HepG2 (cell line): ENCODE measurements at regions not wholly inside any gene's neighbourhood (a gene's known extent, or its start where the extent isn't known, plus 50 kb on each side); places are given as distances from the start of the nearest gene placed in this dataset.

Experiments
- ATAC-seq: fragments of 200-7000 bp; cut with Tn5 transposase; 3 replicates; pipeline ENCODE4 v1.9.1; 2020; ENCODE audit warnings: mild to moderate bottlenecking, moderate library complexity
- BruUV-seq: library from RNA; stranded (reverse); fragments of 400-500 nt; replicated peaks from 2 replicates; lab custom pipeline; 2021; lab: Mats Ljungman, UMichigan
- CTCF ChIA-PET: fragments of 300-600 bp; formaldehyde crosslinking; extraction: SDS; loops from one replicate; lab custom pipeline; 2021; ENCODE audit warnings: low total read pairs, inconsistent platforms, low intra/inter-chr PET ratio; lab: Yijun Ruan, JAX
- POLR2A ChIA-PET: fragments of 350-600 bp; sonication (Branson Sonifier 250); formaldehyde crosslinking; loops from one replicate; lab custom pipeline; 2020; ENCODE audit warnings: antibody characterized with exemption, inconsistent platforms; lab: Yijun Ruan, JAX
- DNase-seq: peaks from one replicate; pipeline ENCODE4 v3.0.0-alpha.2; 2015; ENCODE audit warnings: low spot score
- FAIRE-seq: peaks from 3 replicates; lab custom pipeline; 2011; peaks lifted over from hg19 to GRCh38; lab: Jason Lieb, UNC
- H2AFZ ChIP-seq: one replicate; pipeline ENCODE4 v1.6.1; 2011; ENCODE audit warnings: low read length, inconsistent platforms
- H3K27ac ChIP-seq: fragments of 300-600 bp; 3 replicates; pipeline ENCODE4 v1.8.0; 2011; ENCODE audit warnings: mixed run types, mild to moderate bottlenecking, mixed read lengths, low read length, inconsistent platforms; ENCODE audit not compliant: insufficient read depth; ENCODE audit errors: extremely low read length
- H3K27me3 ChIP-seq, 2 experiments: fragments of 200-600 bp in 1 of 2; 2 replicates in 1 of 2; 3 replicates in 1 of 2; pipeline versions ENCODE4 v1.6.0 to v1.8.0; 2011; ENCODE audit warnings: low read length in 2 of 2, mild to moderate bottlenecking in 2 of 2, moderate library complexity in 2 of 2, inconsistent platforms in 1 of 2; ENCODE audit not compliant: insufficient read depth in 2 of 2, control insufficient read depth in 1 of 2
- H3K36me3 ChIP-seq, 2 experiments: fragments of 200-600 bp in 1 of 2; replicated peaks in 1 of 2; 2 replicates in 1 of 2; 3 replicates in 1 of 2; pipeline versions ENCODE4 v1.5.1 to v1.8.0; 2011; ENCODE audit warnings: low read length in 2 of 2, inconsistent platforms in 1 of 2; ENCODE audit not compliant: insufficient read depth in 2 of 2, control insufficient read depth in 1 of 2
- H3K4me1 ChIP-seq: 2 replicates; pipeline ENCODE4 v1.5.1; 2012; ENCODE audit warnings: low read length, inconsistent platforms; ENCODE audit not compliant: insufficient read depth
- H3K4me2 ChIP-seq: 2 replicates; pipeline ENCODE4 v1.6.0; 2011; ENCODE audit warnings: low read depth, low read length, inconsistent platforms
- H3K4me3 ChIP-seq, 3 experiments: fragments of 200-600 bp in 1 of 3; sonication (generic), shearing (Covaris generic) in 1 of 3; replicated peaks in 1 of 3; 2 replicates each; pipeline ENCODE4 v1.5.1; 2011 to 2016; ENCODE audit warnings: low read length in 3 of 3, inconsistent platforms in 2 of 3, low read depth in 2 of 3, mild to moderate bottlenecking in 2 of 3, control low read depth in 1 of 3, mixed read lengths in 1 of 3; ENCODE audit not compliant: insufficient read depth in 1 of 3
- H3K79me2 ChIP-seq: one replicate; pipeline ENCODE4 v1.6.1; 2011; ENCODE audit warnings: low read length, inconsistent platforms; ENCODE audit not compliant: insufficient read depth
- H3K9ac ChIP-seq: 2 replicates; pipeline ENCODE4 v1.6.0; 2011; ENCODE audit warnings: mild to moderate bottlenecking, low read depth, low read length, inconsistent platforms; ENCODE audit not compliant: insufficient read depth
- H3K9me3 ChIP-seq: 2 replicates; pipeline ENCODE4 v1.5.1; 2012; ENCODE audit warnings: mild to moderate bottlenecking, low read length
- H4K20me1 ChIP-seq: 2 replicates; pipeline ENCODE4 v1.6.0; 2011; ENCODE audit warnings: inconsistent platforms, mild to moderate bottlenecking, low read length, moderate library complexity; ENCODE audit not compliant: insufficient read depth
- CEBPB ChIP-seq: IDR thresholded peaks from 2 replicates; pipeline ENCODE4 v1.6.1; 2011; ENCODE audit warnings: low read depth, low read length, improper control_type of control experiment, borderline replicate concordance
- HOXA9 ChIP-seq: sonication (generic); formaldehyde crosslinking; IDR thresholded peaks from 2 replicates; pipeline ENCODE4 v1.8.1; 2022; ENCODE audit warnings: missing genetic modification reagents, mild to moderate bottlenecking, moderate library complexity, borderline replicate concordance
- ISL2 ChIP-seq: sonication (generic); formaldehyde crosslinking; IDR thresholded peaks from 2 replicates; pipeline ENCODE4 v1.5.0; 2020; ENCODE audit warnings: missing genetic modification reagents
- JUND ChIP-seq: sonication (generic); formaldehyde crosslinking; IDR thresholded peaks from 2 replicates; pipeline ENCODE4 v1.8.0; 2022; ENCODE audit warnings: mild to moderate bottlenecking, missing genetic modification reagents
- KDM1A ChIP-seq: IDR thresholded peaks from 2 replicates; pipeline ENCODE4 v1.6.1; 2016; ENCODE audit warnings: missing compliant biosample characterization
- MLLT10 ChIP-seq: sonication (generic); formaldehyde crosslinking; IDR thresholded peaks from 2 replicates; pipeline ENCODE4 v1.4.0; 2020; ENCODE audit warnings: missing genetic modification reagents
- MZF1 ChIP-seq: sonication (generic); formaldehyde crosslinking; IDR thresholded peaks from 2 replicates; pipeline ENCODE4 v1.8.1; 2023; ENCODE audit warnings: mild to moderate bottlenecking, missing genetic modification reagents, borderline replicate concordance
- RCOR2 ChIP-seq: IDR thresholded peaks from 2 replicates; pipeline ENCODE4 v1.6.1; 2016; ENCODE audit warnings: missing biosample characterization, missing genetic modification reagents
- SMARCC2 ChIP-seq: fragments of 450-650 bp; IDR thresholded peaks from 2 replicates; pipeline ENCODE4 v1.6.1; 2017; ENCODE audit warnings: antibody characterized with exemption, mild to moderate bottlenecking
- SP5 ChIP-seq: IDR thresholded peaks from 2 replicates; pipeline ENCODE4 v1.6.1; 2016; ENCODE audit warnings: low read depth, borderline replicate concordance
- ZIK1 ChIP-seq: sonication (generic); formaldehyde crosslinking; IDR thresholded peaks from 2 replicates; pipeline ENCODE4 v1.5.0; 2020; ENCODE audit warnings: mild to moderate bottlenecking, low read depth, missing genetic modification reagents, borderline replicate concordance
- ZMYM3 ChIP-seq: sonication (generic); formaldehyde crosslinking; IDR thresholded peaks from 2 replicates; pipeline ENCODE4 v1.5.1; 2020; ENCODE audit warnings: mild to moderate bottlenecking, missing genetic modification reagents
- ZNF18 ChIP-seq: sonication (generic); formaldehyde crosslinking; IDR thresholded peaks from 2 replicates; pipeline ENCODE4 v1.8.0; 2022; ENCODE audit warnings: mild to moderate bottlenecking, missing genetic modification reagents; ENCODE audit not compliant: insufficient replicate concordance
- ZNF232 ChIP-seq: sonication (generic); formaldehyde crosslinking; IDR thresholded peaks from 2 replicates; pipeline ENCODE4 v1.4.0; 2020; ENCODE audit warnings: missing genetic modification reagents, borderline replicate concordance
- ZNF274 ChIP-seq: sonication (generic); formaldehyde crosslinking; IDR thresholded peaks from 2 replicates; pipeline ENCODE4 v1.5.1; 2020; ENCODE audit warnings: mild to moderate bottlenecking, missing genetic modification reagents
- ZNF441 ChIP-seq: sonication (generic); formaldehyde crosslinking; IDR thresholded peaks from 2 replicates; pipeline ENCODE4 v1.7.0; 2021; ENCODE audit warnings: missing genetic modification reagents, borderline replicate concordance
- ZNF552 ChIP-seq: sonication (generic); formaldehyde crosslinking; IDR thresholded peaks from 2 replicates; pipeline ENCODE4 v1.9.0; 2022; ENCODE audit warnings: missing genetic modification reagents, mild to moderate bottlenecking, borderline replicate concordance
- ZNF616 ChIP-seq: sonication (generic); formaldehyde crosslinking; IDR thresholded peaks from 2 replicates; pipeline ENCODE4 v1.5.0; 2020; ENCODE audit warnings: low read depth, mild to moderate bottlenecking, missing genetic modification reagents
- ZNF629 ChIP-seq: sonication (generic); formaldehyde crosslinking; conservative IDR thresholded peaks from 2 replicates; pipeline ENCODE4 v1.5.0; 2020; ENCODE audit warnings: missing genetic modification reagents
- ZNF737 ChIP-seq: sonication (generic); formaldehyde crosslinking; IDR thresholded peaks from 2 replicates; pipeline ENCODE4 v1.5.0; 2020; ENCODE audit warnings: missing genetic modification reagents, mild to moderate bottlenecking, borderline replicate concordance
- ZNF768 ChIP-seq: sonication (generic); formaldehyde crosslinking; IDR thresholded peaks from 2 replicates; pipeline ENCODE4 v1.4.0; 2020; ENCODE audit warnings: missing genetic modification reagents
- WGBS: methylation state at CpG from one replicate; pipeline ENCODE4 v1.1.6; 2017; ENCODE audit warnings: low lambda C conversion rate; 5-methylcytosine and 5-hydroxymethylcytosine counted together
- in situ Hi-C: cut with HindIII; loops from 2 replicates; pipeline ENCODE4 v1.10.0; 2017; ENCODE audit warnings: low pct_unique_long_range_greater_than_20kb; ENCODE audit not compliant: extremely low pct_ligation_motif_present
- intact Hi-C: fragments of 100-400 bp; cut with micrococcal nuclease; formaldehyde crosslinking; loops from one replicate; pipeline ENCODE4 v1.10.0; 2022; ENCODE audit not compliant: unreplicated experiment

GRCh38 chr15:67915461-67916374, 75.9 kb upstream of the RNU6-1 start (continued):
- peak; percentile 99 for TF ChIP-seq ISL2
- TF ChIP-seq MLLT10 (CRISPR knock-in tag): no peak
- peak; percentile 84 for TF ChIP-seq SP5 (CRISPR knock-in tag)
- TF ChIP-seq ZIK1: no peak
- 0 out of 2 replicates have a peak, but pooled peaks have one; percentile 58 for TF ChIP-seq ZNF552 (CRISPR knock-in tag)
- peak; percentile 34; the same call in 1 of the 2 replicates for TF ChIP-seq CEBPB
- no peak for TF ChIP-seq MZF1 (CRISPR knock-in tag)
- TF ChIP-seq HOXA9 (CRISPR knock-in tag): no peak
- no peak for TF ChIP-seq ZNF274

GRCh38 chr15:67916565-67916964, 76.7 kb upstream of the RNU6-1 start:
- CTCF ChIA-PET: no interaction called here
- intact Hi-C loops: loop anchor here (5.0 kb wide), 1 partner anchor 46 kb away; no protein-coding TSS in a partner anchor
- no peak overlapping the region for H3K4me3 ChIP-seq
- DNase-seq: no peak
- H3K9me3 ChIP-seq: no peaks in the 10 kb centered on the region
- no peaks in the 10 kb centered on the region for H4K20me1 ChIP-seq
- BruUV-seq: no TSS peak
- H3K27me3 ChIP-seq: no peaks in the 10 kb centered on the region
- no peak for FAIRE-seq
- no peak for ATAC-seq
- in situ Hi-C loops: no loop called here
- peaks cover 82% of the 10 kb centered on the region for H3K4me1 ChIP-seq
- H3K27ac ChIP-seq: peak overlapping the region; percentile 89
- H3K36me3 ChIP-seq: no peaks in the 10 kb centered on the region
- peak overlapping the region; percentile 55; the same call in 1 of the 2 replicates for H3K9ac ChIP-seq
- H2AFZ ChIP-seq: no peak overlapping the region
- POLR2A ChIA-PET: interaction anchor here (1.1 to 4.0 kb wide), 2 partner anchors 18 to 30 kb away, joined by 5 to 63 read pairs; no protein-coding TSS in a partner anchor
- WGBS: 50% methylated on average over 2 of the region's 2 CpGs
- TF ChIP-seq JUND (CRISPR knock-in tag) (no peak), ZNF629 (CRISPR knock-in tag) (0 out of 2 replicates have a peak, but pooled peaks have one; percentile 10), KDM1A (CRISPR knock-in tag) (0 out of 2 replicates have a peak, but pooled peaks have one; percentile 25), SMARCC2 (no peak), ZNF768 (CRISPR knock-in tag) (peak; percentile 66; the same call in 1 of the 2 replicates), ZMYM3 (CRISPR knock-in tag) (peak; percentile 70), ZNF616 (CRISPR knock-in tag) (no peak), ZNF737 (CRISPR knock-in tag) (no peak), ZNF18 (CRISPR knock-in tag) (no peak), ZNF232 (CRISPR knock-in tag) (no peak), ZNF441 (CRISPR knock-in tag) (no peak), RCOR2 (CRISPR knock-in tag) (0 out of 2 replicates have a peak, but pooled peaks have one; percentile 18)
- H3K79me2 ChIP-seq: no peaks in the 10 kb centered on the region
- H3K4me2 ChIP-seq: peak overlapping the region; percentile 76; the same call in 1 of the 2 replicates
